Esophagus squamous epithelium (tissue), 5 donors: ENCODE measurements at regions not wholly inside any gene's neighbourhood (a gene's known extent, or its start where the extent isn't known, plus 50 kb on each side); places are given as distances from the start of the nearest gene placed in this dataset.

Experiments used
- DNase-seq: peaks from one replicate; lab custom pipeline; 2025; lab: John Stamatoyannopoulos, UW
- H3K27ac ChIP-seq, 4 donors: fragments of 200-600 bp; sonication (generic); one replicate each; pipeline ENCODE4 v1.5.1; 2016 to 2019; ENCODE audit warnings: mild to moderate bottlenecking in 1 of 4
- H3K27me3 ChIP-seq, 4 donors: fragments of 200-600 bp; sonication (generic); 1 replicate in 3 of 4; 2 replicates in 1 of 4; pipeline versions ENCODE4 v1.5.1 to v1.6.0; 2017 to 2021; ENCODE audit warnings: antibody characterized with exemption in 1 of 4
- H3K36me3 ChIP-seq, 3 donors: fragments of 200-600 bp; sonication (generic); one replicate each; pipeline ENCODE4 v1.5.1; 2016 to 2019
- H3K4me1 ChIP-seq, 3 donors: fragments of 200-600 bp; sonication (generic); one replicate each; pipeline ENCODE4 v1.5.1; 2017 to 2019
- H3K4me3 ChIP-seq, 4 donors: fragments of 200-600 bp; sonication (generic); 1 replicate in 3 of 4; 2 replicates in 1 of 4; pipeline ENCODE4 v1.5.1; 2016 to 2019; ENCODE audit warnings: mild to moderate bottlenecking in 2 of 4, moderate library complexity in 1 of 4
- H3K9me3 ChIP-seq, 3 donors: fragments of 200-600 bp; sonication (generic); one replicate each; pipeline ENCODE4 v1.5.1; 2016 to 2019
- CTCF ChIP-seq, 6 experiments: fragments of 450-650 bp in 4 of 6; fragments of 200-600 bp in 2 of 6; sonication (generic) in 2 of 6; IDR thresholded peaks; one replicate each; pipeline ENCODE4 v1.5.1; 2016 to 2019; ENCODE audit warnings: antibody characterized with exemption in 6 of 6, mild to moderate bottlenecking in 4 of 6, moderate library complexity in 4 of 6
- POLR2A ChIP-seq, 4 donors: fragments of 450-650 bp; IDR thresholded peaks; one replicate each; pipeline ENCODE4 v1.6.1; 2017; ENCODE audit warnings: antibody characterized with exemption in 4 of 4, mild to moderate bottlenecking in 4 of 4, moderate library complexity in 3 of 4
- WGBS, 2 donors: methylation state at CpG; one replicate each; pipeline ENCODE4 v1.1.5; 2018; 5-methylcytosine and 5-hydroxymethylcytosine counted together
- intact Hi-C: fragments of 100-400 bp; cut with DNase I; formaldehyde crosslinking; loops from one replicate; pipeline ENCODE4 v1.15.0; 2022
- donor health status: DM: yes; HTN: yes; CAD: no.

GRCh38 chr4:149933883-149934282, 118.2 kb upstream of the IQCM start:
- Histone ChIP-seq H3K9me3 (no peaks in the 10 kb centered on the region), H3K36me3 (no peaks in the 10 kb centered on the region), H3K27me3 (no peaks in the 10 kb centered on the region), H3K4me3 (no peak overlapping the region), H3K4me1 (no peaks in the 10 kb centered on the region), H3K27ac (no peak overlapping the region)
- WGBS, 2 donors: 40 to 56% methylated on average over 3 of the region's 3 CpGs
- TF ChIP-seq CTCF (IDR thresholded peaks at IDR 0.05): no peak
- intact Hi-C loops: no loop called here
- no peak for DNase-seq

- intact Hi-C loops: no loop called here
- Histone ChIP-seq H3K4me3 (no peak overlapping the region), H3K4me1 (no peaks in the 10 kb centered on the region), H3K36me3 (no peaks in the 10 kb centered on the region), H3K27ac (no peak overlapping the region), H3K27me3 (no peaks in the 10 kb centered on the region), H3K9me3 (no peaks in the 10 kb centered on the region)
- no peak for DNase-seq
- 65% methylated on average over 5 of the region's 5 CpGs for WGBS, 2 donors
- no peak for TF ChIP-seq POLR2A (IDR thresholded peaks at IDR 0.05)
These were observed 128.9 kb upstream of the DCLK2 start for GRCh38 chr4:149949381-149949780.

DNA sequence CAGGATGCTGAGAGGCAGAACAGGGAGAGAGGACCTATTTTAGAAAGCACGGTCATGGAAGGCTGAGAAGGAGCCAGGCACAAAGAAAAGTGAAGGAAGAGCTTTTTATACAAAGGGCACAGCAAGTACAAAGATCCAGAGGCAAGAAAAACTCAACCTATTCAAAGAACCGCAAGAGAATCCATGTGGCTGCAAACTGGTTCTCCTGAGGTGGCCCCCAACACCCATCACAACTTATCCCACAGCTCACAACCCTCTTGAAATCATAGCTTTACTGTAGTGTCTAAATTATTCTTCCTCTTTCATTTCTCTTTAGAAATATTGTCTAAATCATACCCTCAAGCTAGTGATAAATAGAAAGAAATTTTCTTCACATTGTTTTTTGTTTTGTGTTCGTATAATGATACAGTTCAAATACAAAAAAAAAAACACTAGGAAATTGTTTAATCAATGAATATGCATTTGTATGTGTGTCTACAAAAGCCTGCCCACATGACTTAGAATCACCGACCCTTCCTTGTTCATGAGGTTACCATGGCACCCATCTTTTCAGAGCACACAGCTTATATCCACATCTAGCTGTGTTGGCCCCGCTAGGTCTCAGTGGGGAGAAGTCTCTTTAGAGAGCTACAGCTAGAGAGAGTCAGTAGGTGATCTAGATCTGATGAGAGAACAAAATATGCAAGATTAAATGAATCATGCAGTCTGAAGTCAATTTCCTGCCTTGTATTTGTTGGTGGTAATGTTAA, 126.9 kb upstream of the DCLK2 start:
- no peaks in the 10 kb centered on the region for H3K4me1 ChIP-seq
- 62 to 69% methylated on average over 5 of the region's 5 CpGs for WGBS, 2 donors
- no peak overlapping the region for H3K4me3 ChIP-seq
- H3K27ac ChIP-seq: no peak overlapping the region
- intact Hi-C loops: no loop called here
- H3K9me3 ChIP-seq: no peaks in the 10 kb centered on the region
- no peaks in the 10 kb centered on the region for H3K36me3 ChIP-seq
- no peak for DNase-seq
- H3K27me3 ChIP-seq: no peaks in the 10 kb centered on the region
- TF ChIP-seq POLR2A (IDR thresholded peaks at IDR 0.05): no peak
- TF ChIP-seq CTCF (IDR thresholded peaks at IDR 0.05): no peak

DNA sequence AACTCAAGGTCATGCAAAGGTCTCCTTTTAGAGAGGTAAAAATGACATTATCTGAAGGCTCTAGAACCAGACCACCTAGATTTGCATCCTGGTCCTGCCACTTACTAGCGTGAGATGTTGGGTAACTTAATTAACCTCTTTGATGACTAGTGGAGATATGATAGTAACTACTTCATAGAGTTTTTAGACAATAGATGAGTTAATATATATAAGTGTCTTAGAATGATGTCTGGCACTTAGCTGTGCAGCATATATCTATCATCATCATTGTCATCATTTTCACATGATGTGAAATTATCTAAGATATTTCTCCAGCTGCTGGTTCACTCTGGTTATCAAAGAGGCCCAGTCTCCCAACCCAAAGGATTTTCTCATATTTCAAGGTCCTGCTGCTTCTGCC, 126.1 kb upstream of the DCLK2 start:
- WGBS, 2 donors: 83 to 89% methylated on average over 1 of the region's 1 CpG

GRCh38 chr4:149952716-149953115, 125.5 kb upstream of the DCLK2 start:
- TF ChIP-seq POLR2A (IDR thresholded peaks at IDR 0.05) (no peak), CTCF (IDR thresholded peaks at IDR 0.05) (no peak)

More for the DNA sequence above, 126.1 kb upstream of the DCLK2 start:
- no peak for DNase-seq
- intact Hi-C loops: no loop called here
- no peak overlapping the region for H3K27ac ChIP-seq
- no peaks in the 10 kb centered on the region for H3K27me3 ChIP-seq
- no peaks in the 10 kb centered on the region for H3K4me1 ChIP-seq
- H3K36me3 ChIP-seq: no peaks in the 10 kb centered on the region
- H3K9me3 ChIP-seq: no peaks in the 10 kb centered on the region
- TF ChIP-seq CTCF (IDR thresholded peaks at IDR 0.05): no peak
- TF ChIP-seq POLR2A (IDR thresholded peaks at IDR 0.05): no peak
- no peak overlapping the region for H3K4me3 ChIP-seq

More at GRCh38 chr4:149952716-149953115, 125.5 kb upstream of the DCLK2 start:
- no peaks in the 10 kb centered on the region for H3K27me3 ChIP-seq
- no peaks in the 10 kb centered on the region for H3K4me1 ChIP-seq
- WGBS, 2 donors: 61 to 79% methylated on average over 5 of the region's 5 CpGs
- no peaks in the 10 kb centered on the region for H3K36me3 ChIP-seq
- intact Hi-C loops: no loop called here
- DNase-seq: no peak
- H3K4me3 ChIP-seq: no peak overlapping the region
- H3K27ac ChIP-seq: no peak overlapping the region
- H3K9me3 ChIP-seq: no peaks in the 10 kb centered on the region
